ENCODE measurements at regions not wholly inside any gene's neighbourhood (a gene's known extent, or its start where the extent isn't known, plus 50 kb on each side); places are given as distances from the start of the nearest gene placed in this dataset.

GRCh38 chr10:4645836-4646235 lies 180.2 kb upstream of the AKR1E2 start:
- Mint-ChIP-seq H3K4me3 (no peak overlapping the region), H3K4me1 (peaks cover 8% of the 10 kb centered on the region), H3K27ac (no peak overlapping the region), H3K9me3 (no peaks in the 10 kb centered on the region), H3K36me3 (no peaks in the 10 kb centered on the region), H3K27me3 (peaks cover 2% of the 10 kb centered on the region)
- DNase-seq, result no peak
- POLR2A ChIA-PET, result no interaction called here
- no peak for ATAC-seq (ENCODE audit: low read depth)

GRCh38 chr10:4643471-4643870 lies 182.5 kb upstream of the AKR1E2 start:
- H3K4me1 Mint-ChIP-seq, result peaks cover 4% of the 10 kb centered on the region
- peaks cover 6% of the 10 kb centered on the region for H3K27me3 Mint-ChIP-seq
- no peaks in the 10 kb centered on the region for H3K9me3 Mint-ChIP-seq
- ATAC-seq (ENCODE audit: low read depth) (no peak), DNase-seq (no peak)
- H3K4me3 Mint-ChIP-seq, result no peak overlapping the region
- no peaks in the 10 kb centered on the region for H3K36me3 Mint-ChIP-seq
- POLR2A ChIA-PET, result no interaction called here
- no peak overlapping the region for H3K27ac Mint-ChIP-seq

GRCh38 chr10:4639960-4640359 lies 186.0 kb upstream of the AKR1E2 start:
- peaks cover 4% of the 10 kb centered on the region for H3K27me3 Mint-ChIP-seq
- no peaks in the 10 kb centered on the region for H3K4me1 Mint-ChIP-seq
- DNase-seq (no peak), ATAC-seq (ENCODE audit: low read depth) (no peak)
- no peak overlapping the region for H3K27ac Mint-ChIP-seq
- no peak overlapping the region for H3K4me3 Mint-ChIP-seq
- POLR2A ChIA-PET, result no interaction called here
- H3K9me3 Mint-ChIP-seq, result no peaks in the 10 kb centered on the region
- no peaks in the 10 kb centered on the region for H3K36me3 Mint-ChIP-seq

GRCh38 chr10:4638099-4638498 lies 187.9 kb upstream of the AKR1E2 start:
- no peak overlapping the region for H3K4me3 Mint-ChIP-seq
- no peaks in the 10 kb centered on the region for H3K9me3 Mint-ChIP-seq
- DNase-seq (no peak), ATAC-seq (ENCODE audit: low read depth) (no peak)
- POLR2A ChIA-PET, result no interaction called here
- no peaks in the 10 kb centered on the region for H3K36me3 Mint-ChIP-seq
- no peaks in the 10 kb centered on the region for H3K4me1 Mint-ChIP-seq
- peaks cover 4% of the 10 kb centered on the region for H3K27me3 Mint-ChIP-seq
- no peak overlapping the region for H3K27ac Mint-ChIP-seq

- peaks cover 4% of the 10 kb centered on the region for H3K27me3 Mint-ChIP-seq
Measured at GRCh38 chr10:4637657-4638056, 188.3 kb upstream of the AKR1E2 start.

GRCh38 chr10:4635883-4636282 lies 190.1 kb upstream of the AKR1E2 start:
- ATAC-seq (ENCODE audit: low read depth), result no peak
- POLR2A ChIA-PET, result no interaction called here
- peaks cover 4% of the 10 kb centered on the region for H3K27me3 Mint-ChIP-seq
- H3K36me3 Mint-ChIP-seq, result no peaks in the 10 kb centered on the region
- H3K4me3 Mint-ChIP-seq, result no peak overlapping the region
- H3K4me1 Mint-ChIP-seq, result no peaks in the 10 kb centered on the region
- H3K27ac Mint-ChIP-seq, result no peak overlapping the region
- H3K9me3 Mint-ChIP-seq, result no peaks in the 10 kb centered on the region
- no peak for DNase-seq

More at GRCh38 chr10:4637657-4638056, 188.3 kb upstream of the AKR1E2 start:
- Mint-ChIP-seq H3K27ac (no peak overlapping the region), H3K36me3 (no peaks in the 10 kb centered on the region), H3K4me1 (no peaks in the 10 kb centered on the region), H3K4me3 (no peak overlapping the region), H3K9me3 (no peaks in the 10 kb centered on the region)
- ATAC-seq (ENCODE audit: low read depth), result no peak
- POLR2A ChIA-PET, result no interaction called here
- no peak for DNase-seq

- no peaks in the 10 kb centered on the region for H3K4me1 Mint-ChIP-seq
- POLR2A ChIA-PET, result no interaction called here
- H3K27ac Mint-ChIP-seq, result no peak overlapping the region
- no peaks in the 10 kb centered on the region for H3K9me3 Mint-ChIP-seq
- no peak overlapping the region for H3K4me3 Mint-ChIP-seq
- H3K27me3 Mint-ChIP-seq, result peaks cover 4% of the 10 kb centered on the region
- no peak for ATAC-seq (ENCODE audit: low read depth)
- H3K36me3 Mint-ChIP-seq, result no peaks in the 10 kb centered on the region
- no peak for DNase-seq
Measured at GRCh38 chr10:4635388-4635787, 190.6 kb upstream of the AKR1E2 start.

- H3K27ac Mint-ChIP-seq, result no peak overlapping the region
- POLR2A ChIA-PET, result no interaction called here
- H3K4me1 Mint-ChIP-seq, result no peaks in the 10 kb centered on the region
- no peak for ATAC-seq (ENCODE audit: low read depth)
- DNase-seq, result no peak
- H3K4me3 Mint-ChIP-seq, result no peak overlapping the region
- H3K36me3 Mint-ChIP-seq, result no peaks in the 10 kb centered on the region
- no peaks in the 10 kb centered on the region for H3K9me3 Mint-ChIP-seq
- no peaks in the 10 kb centered on the region for H3K27me3 Mint-ChIP-seq
Measured at GRCh38 chr10:4633776-4634175, 192.2 kb upstream of the AKR1E2 start.

- H3K36me3 Mint-ChIP-seq, result no peaks in the 10 kb centered on the region
- H3K9me3 Mint-ChIP-seq, result no peaks in the 10 kb centered on the region
- no peaks in the 10 kb centered on the region for H3K4me1 Mint-ChIP-seq
- POLR2A ChIA-PET, result no interaction called here
- H3K27me3 Mint-ChIP-seq, result peaks cover 1% of the 10 kb centered on the region
- DNase-seq (no peak), ATAC-seq (ENCODE audit: low read depth) (no peak)
- H3K27ac Mint-ChIP-seq, result no peak overlapping the region
- no peak overlapping the region for H3K4me3 Mint-ChIP-seq
Measured at GRCh38 chr10:4633186-4633585, 192.8 kb upstream of the AKR1E2 start.

- H3K27ac Mint-ChIP-seq, result no peak overlapping the region
- no peaks in the 10 kb centered on the region for H3K36me3 Mint-ChIP-seq
- ATAC-seq (ENCODE audit: low read depth) (no peak), DNase-seq (no peak)
- H3K9me3 Mint-ChIP-seq, result peaks cover 1% of the 10 kb centered on the region
- peaks cover 1% of the 10 kb centered on the region for H3K27me3 Mint-ChIP-seq
- no peak overlapping the region for H3K4me3 Mint-ChIP-seq
- POLR2A ChIA-PET, result no interaction called here
- no peaks in the 10 kb centered on the region for H3K4me1 Mint-ChIP-seq
Measured at GRCh38 chr10:4632757-4633156, 193.2 kb upstream of the AKR1E2 start.

GRCh38 chr10:4626919-4627318 lies 199.1 kb upstream of the AKR1E2 start:
- peaks cover 22% of the 10 kb centered on the region for H3K27me3 Mint-ChIP-seq
- H3K4me1 Mint-ChIP-seq, result no peaks in the 10 kb centered on the region
- peaks cover 6% of the 10 kb centered on the region for H3K9me3 Mint-ChIP-seq
- H3K36me3 Mint-ChIP-seq, result no peaks in the 10 kb centered on the region
- DNase-seq (no peak), ATAC-seq (ENCODE audit: low read depth) (no peak)
- no peak overlapping the region for H3K27ac Mint-ChIP-seq
- no peak overlapping the region for H3K4me3 Mint-ChIP-seq
- POLR2A ChIA-PET, result no interaction called here

- Mint-ChIP-seq H3K4me3 (no peak overlapping the region), H3K9me3 (peaks cover 6% of the 10 kb centered on the region), H3K36me3 (no peaks in the 10 kb centered on the region), H3K27me3 (peaks cover 37% of the 10 kb centered on the region), H3K27ac (no peak overlapping the region), H3K4me1 (no peaks in the 10 kb centered on the region)
- ATAC-seq (ENCODE audit: low read depth) (no peak), DNase-seq (no peak)
- POLR2A ChIA-PET, result no interaction called here
Measured at GRCh38 chr10:4623757-4624420, 202.1 kb upstream of the AKR1E2 start.

GRCh38 chr10:4623200-4623599 lies 202.8 kb upstream of the AKR1E2 start:
- no peak overlapping the region for H3K4me3 Mint-ChIP-seq
- H3K4me1 Mint-ChIP-seq, result no peaks in the 10 kb centered on the region
- no peak overlapping the region for H3K27ac Mint-ChIP-seq
- ATAC-seq (ENCODE audit: low read depth) (no peak), DNase-seq (no peak)
- H3K27me3 Mint-ChIP-seq, result peaks cover 40% of the 10 kb centered on the region
- H3K36me3 Mint-ChIP-seq, result no peaks in the 10 kb centered on the region
- POLR2A ChIA-PET, result no interaction called here
- H3K9me3 Mint-ChIP-seq, result peaks cover 6% of the 10 kb centered on the region

- Mint-ChIP-seq H3K27ac (no peak overlapping the region), H3K27me3 (peaks cover 43% of the 10 kb centered on the region), H3K9me3 (peaks cover 3% of the 10 kb centered on the region), H3K4me1 (no peaks in the 10 kb centered on the region), H3K4me3 (no peak overlapping the region), H3K36me3 (no peaks in the 10 kb centered on the region)
- ATAC-seq (ENCODE audit: low read depth), result no peak
- POLR2A ChIA-PET, result no interaction called here
- DNase-seq, result no peak
Measured at GRCh38 chr10:4622384-4622783, 203.6 kb upstream of the AKR1E2 start.

GRCh38 chr10:4617589-4617988 lies 208.4 kb upstream of the AKR1E2 start:
- Mint-ChIP-seq H3K4me3 (no peak overlapping the region), H3K4me1 (no peaks in the 10 kb centered on the region), H3K9me3 (peaks cover 13% of the 10 kb centered on the region), H3K27me3 (peaks cover 31% of the 10 kb centered on the region), H3K36me3 (no peaks in the 10 kb centered on the region), H3K27ac (no peak overlapping the region)
- DNase-seq, result no peak
- POLR2A ChIA-PET, result no interaction called here
- ATAC-seq (ENCODE audit: low read depth), result no peak
